Activated CD4-positive, alpha-beta T cell treated with anti-CD3 and anti-CD28 coated beads, Interleukin-2, Interleukin-6, amounts not matched to agents 100 ng/mL and 50 ng/mL, durations not matched to agents 16 hours and 8 hours (primary cell): ENCODE measurements at regions not wholly inside any gene's neighbourhood (a gene's known extent, or its start where the extent isn't known, plus 50 kb on each side); places are given as distances from the start of the nearest gene placed in this dataset.
"Not testable (repeated sequence)": the region's sequence is repeated elsewhere in the genome, so short reads cannot be mapped to it uniquely, and the experiment has no call there.

Experiments used
- DNase-seq: peaks from one replicate; pipeline ENCODE4 v3.0.0-alpha.2; 2020

DNA sequence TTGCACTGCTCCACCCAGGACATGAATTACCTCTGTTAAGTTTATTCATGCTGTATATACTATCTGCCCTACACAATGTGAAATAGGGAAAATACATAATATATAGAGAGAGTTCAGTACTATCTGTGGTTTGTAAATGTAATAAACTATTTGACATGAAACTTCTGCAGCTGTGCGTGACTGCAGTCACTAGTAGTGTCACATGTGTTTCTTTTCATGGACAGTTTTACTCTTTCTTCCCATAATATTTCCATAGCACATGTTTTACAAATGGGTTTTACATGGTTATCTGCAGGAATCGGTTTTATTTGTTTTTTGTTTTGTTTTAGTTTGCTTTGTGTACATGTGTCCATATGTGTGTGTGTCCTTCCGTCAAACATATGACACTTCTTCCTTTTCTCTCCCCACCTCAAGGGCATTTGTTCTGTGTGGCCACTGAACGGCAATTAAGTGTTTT is 1644.1 kb upstream of the FLRT2 start:
- no peak for DNase-seq

DNA sequence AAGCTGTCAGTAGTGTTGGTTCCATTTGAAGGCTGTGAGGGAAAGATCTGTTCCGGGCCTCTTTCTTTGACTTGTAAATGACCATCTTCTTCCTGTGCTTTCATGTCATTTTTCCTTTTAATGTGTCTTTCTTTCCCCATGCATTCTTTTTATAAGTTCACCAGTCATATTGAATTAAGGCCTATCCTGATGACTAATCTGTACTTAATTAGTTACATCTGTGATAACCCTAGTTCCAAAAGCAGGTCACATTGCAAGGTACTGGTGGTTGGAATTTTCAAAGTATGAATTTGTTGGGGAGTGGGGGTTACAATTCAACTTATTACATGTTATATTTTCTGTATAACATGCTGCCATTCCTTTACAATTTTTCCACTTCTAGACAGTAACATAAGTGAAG is 1642.1 kb upstream of the FLRT2 start:
- no peak for DNase-seq

DNA sequence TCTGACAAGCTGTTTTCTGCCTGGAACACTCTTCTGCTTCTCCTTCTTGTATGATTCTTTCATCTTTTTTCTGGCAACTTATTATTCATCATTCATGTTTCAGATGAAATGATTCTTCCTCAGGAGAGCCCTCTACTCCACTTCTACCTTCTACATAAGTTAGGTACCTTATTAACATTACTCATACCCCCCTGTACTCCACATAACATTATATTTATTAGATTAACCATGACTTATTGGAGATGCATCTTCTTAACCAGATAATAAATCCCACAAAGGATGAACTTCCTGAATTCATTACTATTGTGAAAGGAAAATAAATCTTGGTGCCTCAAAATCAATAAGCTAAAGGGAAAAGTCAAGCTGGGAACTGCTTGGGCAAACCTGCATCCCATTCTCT is 1636.5 kb upstream of the FLRT2 start:
- DNase-seq = no peak

DNA sequence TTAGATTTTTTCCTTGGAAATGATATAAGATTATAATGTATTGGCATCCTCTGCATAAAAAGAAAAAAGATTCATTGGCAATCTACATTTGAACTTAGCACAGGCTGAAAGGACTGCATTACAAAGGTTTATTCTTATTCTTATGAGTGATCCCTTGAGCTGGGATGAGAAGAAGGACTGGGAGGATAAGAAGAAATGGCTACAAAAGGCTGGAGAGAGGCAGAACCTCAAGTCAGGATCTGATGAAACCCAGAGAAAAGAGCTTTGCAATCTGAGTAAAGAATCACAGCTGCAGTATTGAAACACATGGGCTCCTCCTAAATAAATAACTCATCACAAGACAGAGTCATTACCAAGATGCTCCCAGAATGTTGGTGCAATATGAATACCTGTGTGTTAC is 1635.4 kb upstream of the FLRT2 start:
- no peak for DNase-seq

DNA sequence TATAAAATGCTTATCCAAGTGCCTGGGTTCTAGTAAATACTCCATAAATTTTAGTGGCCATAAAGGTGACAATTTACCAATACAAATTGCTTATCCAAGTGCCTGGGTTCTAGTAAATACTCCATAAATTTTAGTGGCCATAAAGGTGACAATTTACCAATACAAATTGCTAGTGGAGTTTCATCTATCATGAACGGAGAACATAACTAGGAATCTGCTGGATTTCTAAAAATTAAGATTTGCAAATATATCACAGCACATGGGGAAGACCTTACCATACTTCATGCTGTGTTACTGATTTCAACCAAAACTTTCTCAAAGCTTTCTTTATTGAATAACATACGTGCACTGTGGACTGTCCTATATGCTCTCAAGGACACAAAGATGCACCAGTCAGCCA is 1631.4 kb upstream of the FLRT2 start:
- not testable (repeated sequence) for DNase-seq

DNA sequence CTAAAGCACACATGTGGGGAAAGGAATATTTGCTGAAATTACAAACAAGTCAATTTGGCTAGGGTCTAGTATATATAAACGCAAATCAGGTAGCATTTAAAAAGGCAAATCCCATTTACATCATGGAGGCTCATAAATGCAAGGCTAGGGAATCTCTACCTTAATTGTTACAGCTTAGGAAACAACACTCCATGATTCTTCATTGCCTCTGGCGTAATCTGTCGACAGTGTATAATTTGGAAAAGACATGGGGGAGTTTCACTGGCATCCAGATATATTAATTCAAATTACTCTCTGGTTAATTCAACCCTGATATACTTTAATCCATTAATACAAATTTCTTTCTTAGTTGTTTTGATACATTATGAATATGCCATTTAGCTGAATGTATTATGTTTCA is 1630.2 kb upstream of the FLRT2 start:
- no peak for DNase-seq

DNA sequence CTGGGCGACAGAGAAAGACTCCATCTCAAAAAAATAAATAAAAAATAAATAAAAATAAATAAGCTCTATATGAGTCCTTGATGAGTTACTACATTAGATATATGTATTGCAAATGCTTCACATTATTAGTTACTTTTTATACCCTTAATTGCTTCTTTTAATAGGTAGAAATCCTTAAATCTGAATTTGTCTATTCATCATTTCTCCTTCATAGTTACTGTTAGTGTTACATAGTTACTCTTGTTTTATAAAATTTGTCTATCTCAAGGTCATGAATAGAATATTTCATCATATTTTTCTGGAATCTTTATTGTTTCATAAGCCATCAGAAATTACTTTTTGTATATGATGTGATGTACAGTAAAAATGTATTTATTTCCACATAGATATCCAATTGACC is 1624.8 kb upstream of the FLRT2 start:
- no peak for DNase-seq

DNA sequence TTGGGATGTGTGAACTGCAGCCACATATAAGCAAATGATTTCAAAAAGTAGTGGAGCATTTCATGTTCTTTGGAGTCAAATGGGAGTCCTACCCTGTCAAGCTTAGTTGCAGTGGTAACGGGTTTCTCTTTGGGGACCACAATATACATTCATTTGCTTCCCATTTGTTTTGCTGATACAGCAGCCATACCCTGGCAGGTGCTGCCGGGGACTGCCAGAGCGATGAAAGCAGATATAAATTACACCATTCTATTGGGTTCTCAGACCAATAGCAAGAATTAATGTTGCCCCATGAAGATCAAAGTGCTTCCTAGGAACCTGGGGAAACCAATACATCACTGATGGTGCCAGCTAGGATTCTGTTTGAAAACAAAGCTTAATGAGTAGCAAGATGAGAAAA is 1621.5 kb upstream of the FLRT2 start:
- DNase-seq = no peak

DNA sequence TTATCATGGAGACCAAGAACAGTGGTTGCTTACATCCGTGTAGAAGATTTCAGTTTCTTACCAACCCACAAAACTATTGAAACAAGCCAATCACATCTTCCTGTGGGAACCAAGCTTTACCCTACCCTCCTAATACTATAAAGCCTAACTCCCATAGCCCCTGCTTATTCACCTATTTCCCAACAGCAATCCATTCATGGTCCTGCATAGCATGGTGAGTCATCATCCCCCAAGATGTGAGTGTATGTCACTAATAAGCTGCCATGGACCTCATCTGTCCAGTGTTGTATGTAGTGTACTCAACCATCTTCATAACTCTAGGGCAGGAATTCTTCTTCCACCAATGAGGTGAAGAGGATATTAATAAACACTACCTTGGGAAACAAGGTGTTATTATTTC is 1620.4 kb upstream of the FLRT2 start:
- no peak for DNase-seq

DNA sequence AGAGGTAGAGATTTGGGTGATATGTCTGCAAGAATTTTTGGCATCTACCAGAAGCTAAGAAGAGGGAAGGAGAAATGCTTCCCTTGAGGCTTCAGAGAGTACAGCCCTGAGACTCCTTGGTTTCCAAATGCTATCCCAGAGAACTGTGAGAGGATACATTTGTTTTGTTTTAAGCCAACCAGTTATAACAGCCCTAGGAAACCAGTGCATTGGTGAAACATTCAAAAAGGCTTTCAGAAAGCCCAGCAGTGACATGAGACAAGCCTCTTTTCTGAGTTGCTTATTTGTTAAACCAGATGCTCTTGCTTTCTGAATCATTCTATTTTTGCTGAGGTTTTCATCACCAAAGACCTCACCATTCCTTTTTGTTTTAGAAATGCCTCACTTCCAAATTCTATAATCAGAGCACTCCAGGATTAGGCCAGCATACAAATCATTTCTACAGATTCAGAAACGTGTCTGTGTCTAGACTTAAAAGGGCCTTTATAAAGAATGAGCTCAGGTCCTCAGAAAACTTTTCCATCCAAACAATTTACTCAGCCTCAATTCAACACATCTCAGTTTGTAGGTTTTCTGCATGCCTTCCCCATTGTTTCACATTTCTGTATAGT is 1617.8 kb upstream of the FLRT2 start:
- DNase-seq = no peak

DNA sequence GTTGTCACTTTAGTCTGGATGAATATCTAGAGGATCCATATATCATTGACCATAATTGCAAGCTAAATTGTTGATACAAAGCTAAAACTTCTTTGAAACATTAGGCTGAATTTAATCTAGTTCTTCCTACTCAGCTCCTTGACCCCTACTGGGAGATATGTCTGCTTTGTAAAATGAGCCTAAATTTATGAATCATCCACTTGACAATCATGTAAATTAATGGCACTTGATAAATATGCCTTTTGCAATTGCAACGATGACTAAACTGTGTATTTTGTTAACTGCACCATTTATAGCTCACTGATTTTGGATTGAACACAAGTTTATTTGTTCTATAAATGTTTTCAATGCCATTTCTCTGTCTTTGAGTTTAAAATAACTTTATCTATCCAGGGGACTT is 1616.5 kb upstream of the FLRT2 start:
- DNase-seq = no peak

DNA sequence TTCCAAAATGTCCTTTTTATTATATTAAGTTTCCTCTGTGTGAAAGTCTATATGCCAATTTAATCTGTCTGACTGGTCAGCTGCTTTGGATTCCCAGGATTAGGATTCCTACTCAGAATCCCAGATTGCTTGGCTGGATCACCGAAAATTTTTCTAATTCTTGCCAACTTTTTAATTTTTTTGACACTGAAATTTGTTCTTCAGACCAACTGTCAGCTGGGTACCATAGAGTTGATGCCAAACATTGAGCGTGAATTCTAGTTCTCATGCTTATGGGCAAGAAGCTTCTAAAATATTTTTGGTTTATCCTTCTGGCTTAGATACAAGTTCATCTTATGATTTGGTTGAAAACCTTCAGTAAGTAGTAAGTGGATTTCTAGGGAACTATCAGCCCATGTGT is 1611.4 kb upstream of the FLRT2 start:
- no peak for DNase-seq

DNA sequence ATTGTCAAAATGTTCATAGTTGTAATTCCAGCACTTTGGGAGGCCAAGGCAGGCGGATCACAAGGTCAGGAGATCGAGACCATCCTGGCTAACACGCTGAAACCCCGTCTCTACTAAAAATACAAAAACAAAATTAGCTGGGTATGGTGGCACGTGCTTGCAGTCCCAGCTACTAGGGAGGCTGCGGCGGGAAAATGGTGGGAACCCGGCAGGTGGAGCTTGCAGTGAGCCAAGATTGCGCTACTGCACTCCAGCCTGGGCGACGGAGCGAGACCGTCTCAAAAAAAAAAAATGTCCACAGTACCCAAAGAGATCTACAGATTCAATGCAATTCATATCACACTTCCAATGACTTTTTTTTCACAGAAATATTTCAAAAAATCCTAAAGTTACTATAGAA is 1610.3 kb upstream of the FLRT2 start:
- not testable (repeated sequence) for DNase-seq

DNA sequence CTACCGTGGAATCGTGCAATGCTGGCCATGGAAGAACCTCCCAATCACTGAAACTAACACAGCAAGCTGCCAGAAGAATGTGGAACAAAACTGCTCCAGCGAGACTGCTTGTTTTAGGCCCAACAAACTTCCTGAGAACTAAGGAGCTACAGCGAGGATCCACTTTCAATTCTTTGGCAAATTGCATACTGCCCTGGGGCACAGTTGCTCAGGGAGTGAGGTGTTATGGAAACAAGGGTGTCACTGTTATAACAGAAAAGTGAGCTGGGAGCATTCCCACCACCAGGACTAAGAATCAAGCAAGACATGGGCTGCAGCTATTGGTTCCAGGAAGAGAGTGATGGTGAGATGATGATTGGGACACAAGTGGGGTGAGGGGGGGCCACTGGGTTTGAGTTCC is 1606.1 kb upstream of the FLRT2 start:
- DNase-seq = no peak

DNA sequence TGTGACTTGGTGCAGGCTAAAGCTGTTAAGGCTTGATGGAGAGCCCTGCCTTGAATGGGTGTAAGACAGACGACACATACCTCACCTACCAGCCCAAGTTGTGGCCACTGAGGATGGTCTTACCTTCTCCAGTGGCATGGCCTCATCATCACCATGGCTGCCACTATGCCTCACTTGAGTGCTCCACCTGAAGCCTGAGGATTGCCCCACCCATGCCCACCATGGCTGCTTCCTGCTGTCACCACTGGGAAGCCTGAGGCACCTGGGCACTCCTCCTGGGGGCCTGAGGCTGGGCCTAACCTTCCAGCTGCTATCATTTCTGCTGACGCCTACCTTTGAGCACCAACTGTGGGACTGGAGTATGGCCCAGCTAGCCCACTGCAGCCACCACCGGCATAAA is 1605.7 kb upstream of the FLRT2 start:
- no peak for DNase-seq

DNA sequence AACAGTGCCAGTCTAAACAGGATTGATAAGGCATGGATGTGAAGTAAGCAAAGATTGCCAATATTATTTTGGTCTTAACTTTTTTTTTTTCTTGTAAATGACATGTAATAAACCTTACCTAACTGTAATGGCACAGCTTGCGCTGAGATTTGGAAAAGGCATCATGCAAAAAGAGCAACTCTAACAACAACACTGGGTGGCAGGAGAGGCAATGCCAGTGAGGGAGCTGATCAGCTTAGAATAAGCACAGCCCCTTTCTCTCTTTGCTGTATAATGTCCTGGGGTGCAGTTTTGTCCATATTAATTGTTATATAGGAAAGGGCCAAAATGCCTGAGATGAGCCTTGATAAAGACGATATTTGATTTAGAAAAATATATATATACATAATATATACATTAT is 1589.7 kb upstream of the FLRT2 start:
- no peak for DNase-seq

DNA sequence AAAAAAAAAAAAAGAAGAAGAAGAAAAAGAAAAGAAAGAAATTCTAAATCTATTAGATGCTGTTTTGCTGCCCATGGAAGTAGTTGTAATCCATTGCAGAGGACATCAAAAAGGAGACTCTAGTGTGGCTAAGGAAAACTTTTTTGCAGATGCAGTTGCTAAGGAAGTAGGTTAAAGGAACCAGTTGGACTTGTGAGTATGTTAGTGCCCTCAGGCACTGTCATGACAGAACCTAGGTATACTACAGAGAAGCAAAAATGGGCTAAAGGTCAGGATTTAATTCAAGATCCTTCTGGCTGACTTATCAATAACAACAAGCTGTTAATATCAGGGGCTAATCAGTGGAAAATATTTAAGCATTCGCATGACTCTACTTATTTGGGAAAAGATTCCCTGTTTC is 1571.6 kb upstream of the FLRT2 start:
- DNase-seq = no peak

DNA sequence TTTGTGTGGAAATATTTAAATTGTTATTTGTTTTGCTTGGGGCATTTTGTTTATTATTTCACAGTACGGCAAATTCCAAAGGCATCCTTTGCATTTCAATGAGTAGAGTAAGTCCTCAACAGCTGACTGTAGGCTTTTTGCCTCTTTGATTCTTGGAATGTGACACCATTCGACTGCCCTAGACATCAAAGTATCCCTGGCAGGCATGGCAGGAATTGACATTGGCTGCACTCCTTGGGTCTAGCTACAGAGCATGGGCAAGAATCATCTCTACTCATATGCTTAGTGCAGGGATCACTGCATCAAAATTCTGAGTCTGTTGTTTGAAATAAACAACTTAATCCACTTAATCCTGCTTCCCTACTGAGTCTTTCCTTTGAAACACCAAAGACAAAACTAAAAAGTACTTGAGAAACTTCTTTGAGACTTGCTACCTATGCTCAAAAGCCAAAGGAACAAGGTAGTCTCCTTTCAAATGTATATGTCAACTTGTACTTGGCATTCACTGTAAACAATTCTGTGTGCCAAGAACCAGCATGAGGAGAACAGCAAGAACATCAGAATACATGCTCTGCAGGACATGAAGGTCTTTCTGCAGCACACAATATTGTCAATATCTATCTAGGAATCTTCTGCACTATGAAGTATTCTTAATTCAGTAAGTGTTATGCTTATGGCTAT is 1569.0 kb upstream of the FLRT2 start:
- DNase-seq = no peak

DNA sequence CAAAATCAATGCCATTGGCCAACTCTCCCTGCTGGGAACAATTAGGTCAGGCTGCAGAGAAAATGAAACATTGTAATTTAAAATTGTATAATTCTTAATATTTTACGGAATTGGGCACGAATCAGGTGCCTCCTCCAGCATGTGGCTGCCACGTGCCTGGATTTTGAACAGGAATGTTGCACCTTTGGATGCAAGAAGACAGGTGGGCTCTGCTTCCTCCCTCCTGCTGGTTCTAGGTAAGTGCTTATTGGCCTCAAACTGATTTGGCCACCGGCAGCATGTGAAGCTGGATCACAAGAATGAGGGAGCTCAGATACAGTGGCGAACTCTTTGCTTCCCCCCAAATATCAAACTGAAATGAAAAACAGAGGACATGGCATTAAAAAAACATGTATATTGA is 1559.9 kb upstream of the FLRT2 start:
- DNase-seq = no peak

DNA sequence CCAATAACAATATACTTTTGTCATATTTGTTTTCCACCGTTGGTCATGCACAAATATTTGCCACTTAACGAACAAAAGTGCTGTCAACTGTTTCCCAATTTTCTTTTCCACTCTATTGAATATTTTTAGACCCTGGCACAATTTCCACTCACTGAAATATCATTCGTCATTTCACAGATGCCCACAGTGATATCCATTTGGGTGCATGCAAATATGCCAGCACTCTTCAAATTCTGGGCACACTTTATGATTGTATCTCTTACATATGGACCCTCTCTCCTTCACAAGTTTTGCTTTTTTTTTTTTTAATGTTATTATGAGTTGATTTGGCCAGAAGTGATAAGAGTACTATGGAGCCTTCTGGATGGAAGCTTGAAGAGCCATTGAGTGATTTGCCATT is 1557.3 kb upstream of the FLRT2 start:
- no peak for DNase-seq

DNA sequence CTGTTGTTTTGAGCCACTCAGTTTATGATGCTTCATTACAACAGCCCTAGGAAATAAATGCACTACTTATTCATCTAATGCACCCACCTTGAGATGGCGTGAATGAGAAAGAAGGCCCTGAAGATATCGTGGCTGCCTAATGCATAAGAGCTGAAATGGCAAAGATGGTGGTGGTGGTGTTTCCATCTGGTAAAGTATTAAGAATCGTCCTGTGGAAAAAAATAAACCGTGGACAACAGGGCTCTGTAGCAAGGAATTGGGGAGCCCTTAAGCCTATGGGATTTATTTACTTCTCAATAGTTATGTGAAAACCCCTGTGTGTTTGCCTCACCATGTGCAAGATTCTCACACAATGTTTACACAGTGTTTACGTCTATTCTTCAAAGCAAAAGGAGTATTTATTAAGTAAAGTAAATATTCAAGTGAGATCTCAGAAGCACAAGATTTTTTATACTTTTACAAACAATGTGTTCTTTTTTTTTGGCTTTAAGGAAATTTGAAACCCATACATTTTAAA is 1555.2 kb upstream of the FLRT2 start:
- DNase-seq = no peak

DNA sequence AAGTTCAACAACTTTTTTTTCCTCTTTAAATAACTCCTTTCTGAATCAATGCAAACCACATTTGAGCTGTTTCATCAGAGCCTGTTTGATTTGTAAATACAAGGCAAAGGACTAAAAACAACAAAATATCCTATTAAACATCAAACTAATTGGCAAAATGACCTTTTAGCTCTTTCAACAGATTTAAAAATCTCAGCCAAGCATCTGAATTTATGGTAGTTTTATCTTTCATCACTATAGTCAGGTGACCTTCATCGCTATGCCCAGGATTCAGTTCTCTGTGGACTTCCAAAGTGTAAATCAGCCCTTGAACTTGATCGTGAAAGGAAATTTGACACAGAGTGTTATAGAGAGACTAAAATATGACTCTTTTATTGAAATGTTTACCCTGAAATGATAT is 1554.5 kb upstream of the FLRT2 start:
- DNase-seq = no peak

DNA sequence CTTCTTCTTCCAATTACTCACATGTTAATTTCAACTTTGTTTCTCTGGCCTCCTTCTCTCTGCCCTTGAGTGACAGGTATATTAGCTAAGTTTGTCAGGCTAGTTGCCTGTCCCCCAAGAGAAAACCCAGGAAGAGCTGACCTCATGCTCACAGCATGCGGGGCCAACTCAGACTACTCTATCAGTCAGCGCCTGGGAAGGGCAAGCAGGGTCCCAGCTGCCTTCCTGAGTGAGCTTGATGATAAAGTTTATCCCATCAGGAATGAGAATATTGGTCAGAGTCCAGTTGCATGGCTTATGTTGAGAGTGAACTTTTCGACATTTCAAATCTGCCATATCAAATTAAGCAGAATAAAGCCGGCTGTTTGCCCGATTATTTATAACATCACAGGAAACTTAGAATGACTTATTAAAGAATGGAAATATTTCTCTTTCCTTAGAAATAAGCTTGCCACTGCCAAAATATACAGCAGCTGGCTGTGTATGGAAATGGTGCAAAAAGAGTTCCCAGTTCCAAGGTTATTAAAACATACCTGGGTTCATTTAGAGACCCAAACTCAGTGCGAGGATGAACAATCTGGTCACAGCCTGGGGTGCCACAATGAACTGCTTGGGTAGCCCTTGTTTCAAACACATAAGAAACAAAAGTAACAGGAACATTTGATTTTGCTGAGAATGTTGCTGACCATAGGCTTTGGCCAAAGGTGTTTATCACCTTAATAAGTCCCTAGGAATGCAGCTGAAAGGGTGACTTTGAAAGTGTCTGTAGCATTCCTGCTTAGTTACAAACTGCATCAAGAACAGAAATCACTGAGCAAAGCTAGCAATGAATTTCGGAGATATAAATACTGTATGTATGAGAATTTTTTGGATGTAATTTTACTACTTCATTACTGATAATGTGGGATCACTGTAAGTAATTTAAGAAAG is 1553.8 kb upstream of the FLRT2 start:
- DNase-seq = no peak

DNA sequence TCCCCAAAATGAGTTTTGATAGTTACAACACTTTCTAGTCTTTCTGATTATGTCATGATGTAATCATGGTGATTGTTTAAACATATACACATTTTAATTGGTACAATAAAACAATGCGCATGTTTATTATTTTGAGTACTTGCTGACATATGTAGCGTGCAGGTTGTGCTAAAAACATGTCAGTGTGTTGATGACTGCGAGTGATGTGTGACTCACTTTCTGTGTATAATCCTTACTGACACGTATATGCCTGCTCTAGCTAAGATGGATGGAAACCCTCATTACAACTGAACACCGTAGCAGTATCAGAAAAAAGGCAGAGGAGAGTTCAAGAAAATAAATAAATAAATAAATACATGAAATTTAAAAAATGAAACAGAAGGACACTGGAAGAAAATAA is 1552.4 kb upstream of the FLRT2 start:
- DNase-seq = no peak
